ENCODE measurements at regions not wholly inside any gene's neighbourhood (a gene's known extent, or its start where the extent isn't known, plus 50 kb on each side); places are given as distances from the start of the nearest gene placed in this dataset.
A peak's percentile ranks its signal among the peaks of the same experiment; 100 is the strongest.

DNA sequence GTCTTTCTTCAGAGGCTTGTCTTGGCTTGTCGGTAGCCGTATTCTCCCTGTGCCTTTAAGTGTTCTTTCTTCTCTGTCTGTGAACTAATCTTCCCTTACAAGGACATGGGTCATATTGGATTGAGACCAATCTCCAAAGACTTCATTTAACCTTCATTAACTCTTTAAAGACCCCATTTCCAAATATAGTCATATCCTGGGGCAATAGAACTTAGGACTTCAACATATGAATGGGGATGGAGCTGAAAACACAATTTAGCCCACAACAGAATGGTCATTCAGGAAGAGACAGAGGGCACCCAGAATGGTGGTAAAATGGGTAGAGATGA, 82.1 kb upstream of the TANK start:
- H3K27me3 ChIP-seq (replicated peaks): no peaks in the 10 kb centered on the region
- no peaks in the 10 kb centered on the region for H3K36me3 ChIP-seq (replicated peaks)
- DNase-seq: no peak
- TF ChIP-seq, protein P1, sequence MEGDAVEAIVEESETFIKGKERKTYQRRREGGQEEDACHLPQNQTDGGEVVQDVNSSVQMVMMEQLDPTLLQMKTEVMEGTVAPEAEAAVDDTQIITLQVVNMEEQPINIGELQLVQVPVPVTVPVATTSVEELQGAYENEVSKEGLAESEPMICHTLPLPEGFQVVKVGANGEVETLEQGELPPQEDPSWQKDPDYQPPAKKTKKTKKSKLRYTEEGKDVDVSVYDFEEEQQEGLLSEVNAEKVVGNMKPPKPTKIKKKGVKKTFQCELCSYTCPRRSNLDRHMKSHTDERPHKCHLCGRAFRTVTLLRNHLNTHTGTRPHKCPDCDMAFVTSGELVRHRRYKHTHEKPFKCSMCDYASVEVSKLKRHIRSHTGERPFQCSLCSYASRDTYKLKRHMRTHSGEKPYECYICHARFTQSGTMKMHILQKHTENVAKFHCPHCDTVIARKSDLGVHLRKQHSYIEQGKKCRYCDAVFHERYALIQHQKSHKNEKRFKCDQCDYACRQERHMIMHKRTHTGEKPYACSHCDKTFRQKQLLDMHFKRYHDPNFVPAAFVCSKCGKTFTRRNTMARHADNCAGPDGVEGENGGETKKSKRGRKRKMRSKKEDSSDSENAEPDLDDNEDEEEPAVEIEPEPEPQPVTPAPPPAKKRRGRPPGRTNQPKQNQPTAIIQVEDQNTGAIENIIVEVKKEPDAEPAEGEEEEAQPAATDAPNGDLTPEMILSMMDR (IDR thresholded peaks at IDR 0.05; ENCODE audit: low read depth, low read length, missing control alignments): no peak
- no peak overlapping the region for H3K4me3 ChIP-seq (ENCODE audit: low read depth, low read length)
- H3K27ac ChIP-seq: no peak overlapping the region
- in situ Hi-C loops (cut with HindIII; ENCODE audit: low pct_ligation_motif_present, low sequenced_read_pairs): no loop called here

DNA sequence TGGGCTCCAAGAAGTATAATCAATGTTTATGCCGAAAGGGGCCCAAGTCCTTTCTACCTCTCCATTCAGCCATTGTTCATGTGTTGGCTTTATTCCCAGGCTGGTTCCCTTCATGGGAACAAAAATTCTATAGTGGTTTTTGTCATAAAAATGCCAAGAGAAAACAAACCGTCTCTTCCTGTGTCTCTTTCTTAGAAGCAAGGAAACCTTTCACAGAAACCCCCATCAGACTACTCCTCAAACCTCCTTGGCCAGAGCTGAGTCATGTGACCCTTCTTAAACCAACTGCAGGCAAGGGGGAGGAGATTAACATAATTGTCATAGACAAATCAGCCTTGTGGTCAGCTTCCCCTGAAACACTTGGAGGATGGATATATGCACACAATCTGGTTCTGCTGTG, 75.1 kb upstream of the TANK start:
- Histone ChIP-seq H3K27me3 (replicated peaks) (no peaks in the 10 kb centered on the region), H3K4me3 (ENCODE audit: low read depth, low read length) (no peak overlapping the region), H3K36me3 (replicated peaks) (no peaks in the 10 kb centered on the region), H3K27ac (no peak overlapping the region)
- in situ Hi-C loops (cut with HindIII; ENCODE audit: low pct_ligation_motif_present, low sequenced_read_pairs): no loop called here
- TF ChIP-seq, protein P1 (IDR thresholded peaks at IDR 0.05; ENCODE audit: low read depth, low read length, missing control alignments): no peak
- no peak for DNase-seq

DNA sequence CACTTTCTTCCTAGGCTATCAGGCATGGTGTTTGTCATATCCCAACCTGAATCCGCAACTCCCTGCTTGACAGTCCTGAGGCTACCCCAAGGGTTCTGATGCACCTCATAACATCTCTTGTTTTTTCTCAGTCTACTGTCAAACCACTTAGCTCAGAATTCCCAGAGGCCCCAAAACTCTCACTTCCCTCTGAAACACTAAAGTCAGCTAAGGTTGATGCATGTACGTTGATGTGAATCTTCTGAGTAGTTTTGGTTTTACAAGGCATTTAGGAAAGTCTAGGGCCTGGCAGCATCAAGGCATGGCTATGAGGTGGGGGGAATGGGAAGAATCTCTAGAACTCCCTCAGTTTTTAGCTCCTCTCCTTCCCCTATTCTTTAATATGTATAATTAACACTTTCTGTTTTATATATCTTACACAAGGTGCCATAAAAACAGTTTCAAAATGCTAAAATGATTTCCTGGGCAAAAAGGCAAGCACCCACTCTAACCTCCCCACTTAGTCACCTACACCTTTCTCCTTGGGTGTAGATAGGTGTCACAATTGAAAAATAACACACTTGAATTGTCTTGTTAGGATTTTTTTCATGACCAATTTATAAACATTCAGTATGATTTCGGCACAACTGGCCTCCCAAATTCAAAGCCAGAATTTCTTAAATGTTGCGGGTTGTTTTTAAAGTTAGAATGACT, 71.4 kb upstream of the TANK start:
- H3K4me3 ChIP-seq (ENCODE audit: low read depth, low read length): no peak overlapping the region
- TF ChIP-seq, protein P1 (IDR thresholded peaks at IDR 0.05; ENCODE audit: low read depth, low read length, missing control alignments): no peak
- no peak for DNase-seq

DNA sequence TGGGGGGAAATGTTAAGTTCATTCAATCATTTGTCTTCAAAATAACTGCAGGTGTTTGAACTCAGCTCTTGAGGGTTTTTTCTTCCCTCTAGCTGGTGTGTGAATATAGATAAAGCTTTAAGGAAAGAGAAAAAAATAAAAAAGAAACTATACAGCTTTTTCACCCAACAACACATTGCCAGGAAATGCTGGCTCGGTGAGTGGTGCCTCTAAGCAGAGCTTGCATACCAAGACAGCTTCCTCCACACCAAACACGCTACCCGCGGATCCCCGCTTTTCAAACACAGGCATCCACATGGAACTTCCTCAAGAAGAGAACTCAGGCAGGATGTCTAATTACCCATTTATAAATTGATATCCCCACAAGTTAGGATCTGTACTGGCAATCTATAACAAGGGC, 69.8 kb upstream of the TANK start:
- peak; percentile 28 for DNase-seq
- Histone ChIP-seq H3K27me3 (replicated peaks) (no peaks in the 10 kb centered on the region), H3K27ac (no peak overlapping the region), H3K36me3 (replicated peaks) (no peaks in the 10 kb centered on the region), H3K4me3 (ENCODE audit: low read depth, low read length) (no peak overlapping the region)
- in situ Hi-C loops (cut with HindIII; ENCODE audit: low pct_ligation_motif_present, low sequenced_read_pairs): no loop called here
- TF ChIP-seq, protein P1 (IDR thresholded peaks at IDR 0.05; ENCODE audit: low read depth, low read length, missing control alignments): no peak

More for the DNA sequence above, 71.4 kb upstream of the TANK start:
- no peaks in the 10 kb centered on the region for H3K36me3 ChIP-seq (replicated peaks)
- H3K27ac ChIP-seq: no peak overlapping the region
- H3K27me3 ChIP-seq (replicated peaks): no peaks in the 10 kb centered on the region
- in situ Hi-C loops (cut with HindIII; ENCODE audit: low pct_ligation_motif_present, low sequenced_read_pairs): no loop called here

DNA sequence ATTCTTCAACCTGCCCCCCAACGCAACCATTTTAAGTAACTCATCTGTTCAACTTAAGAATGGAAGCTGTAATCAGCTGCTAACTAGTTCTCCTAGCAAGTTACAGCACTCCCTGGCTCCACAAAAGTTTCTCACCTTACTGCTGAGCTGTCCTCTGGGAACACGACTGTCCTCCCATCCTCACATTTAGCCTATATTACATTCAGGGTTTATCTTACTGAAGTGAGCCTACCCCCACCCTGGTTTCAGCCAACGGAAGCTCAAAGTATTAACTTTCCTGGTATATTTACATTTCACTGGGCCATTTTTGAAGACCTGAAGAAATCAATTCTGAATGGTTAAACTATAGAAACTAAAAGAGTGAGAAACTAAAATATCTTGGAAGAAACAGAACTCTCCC, 64.9 kb upstream of the TANK start:
- no peak for DNase-seq
- H3K27me3 ChIP-seq (replicated peaks): no peaks in the 10 kb centered on the region
- H3K4me3 ChIP-seq (ENCODE audit: low read depth, low read length): no peak overlapping the region
- H3K27ac ChIP-seq: no peak overlapping the region
- in situ Hi-C loops (cut with HindIII; ENCODE audit: low pct_ligation_motif_present, low sequenced_read_pairs): no loop called here
- TF ChIP-seq, protein P1 (IDR thresholded peaks at IDR 0.05; ENCODE audit: low read depth, low read length, missing control alignments): no peak
- no peaks in the 10 kb centered on the region for H3K36me3 ChIP-seq (replicated peaks)

DNA sequence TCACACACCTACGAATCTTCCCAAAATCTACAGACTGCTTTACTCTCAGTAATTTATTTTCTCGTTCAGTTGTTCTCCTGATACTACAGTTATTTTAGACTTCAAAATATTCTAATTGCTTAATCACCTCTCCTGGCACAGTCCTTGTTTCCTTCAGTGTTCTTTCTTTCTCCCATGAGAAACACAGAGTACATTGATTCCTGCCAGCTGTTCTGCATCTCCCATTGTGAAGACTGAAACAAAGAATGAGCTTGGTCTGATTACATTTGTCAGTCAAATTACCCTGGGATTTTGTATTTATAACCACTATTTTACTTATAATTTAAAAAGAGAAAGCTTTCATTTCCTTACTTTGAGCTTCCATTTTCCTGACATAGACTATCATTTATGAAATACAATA, 63.9 kb upstream of the TANK start:
- H3K27me3 ChIP-seq (replicated peaks): no peaks in the 10 kb centered on the region
- in situ Hi-C loops (cut with HindIII; ENCODE audit: low pct_ligation_motif_present, low sequenced_read_pairs): no loop called here
- H3K36me3 ChIP-seq (replicated peaks): no peaks in the 10 kb centered on the region
- TF ChIP-seq, protein P1 (IDR thresholded peaks at IDR 0.05; ENCODE audit: low read depth, low read length, missing control alignments): no peak
- H3K27ac ChIP-seq: no peak overlapping the region
- no peak for DNase-seq
- no peak overlapping the region for H3K4me3 ChIP-seq (ENCODE audit: low read depth, low read length)
